ENCODE measurements at regions not wholly inside any gene's neighbourhood (a gene's known extent, or its start where the extent isn't known, plus 50 kb on each side); places are given as distances from the start of the nearest gene placed in this dataset.
"Not testable (repeated sequence)": the region's sequence is repeated elsewhere in the genome, so short reads cannot be mapped to it uniquely, and the experiment has no call there.

DNA sequence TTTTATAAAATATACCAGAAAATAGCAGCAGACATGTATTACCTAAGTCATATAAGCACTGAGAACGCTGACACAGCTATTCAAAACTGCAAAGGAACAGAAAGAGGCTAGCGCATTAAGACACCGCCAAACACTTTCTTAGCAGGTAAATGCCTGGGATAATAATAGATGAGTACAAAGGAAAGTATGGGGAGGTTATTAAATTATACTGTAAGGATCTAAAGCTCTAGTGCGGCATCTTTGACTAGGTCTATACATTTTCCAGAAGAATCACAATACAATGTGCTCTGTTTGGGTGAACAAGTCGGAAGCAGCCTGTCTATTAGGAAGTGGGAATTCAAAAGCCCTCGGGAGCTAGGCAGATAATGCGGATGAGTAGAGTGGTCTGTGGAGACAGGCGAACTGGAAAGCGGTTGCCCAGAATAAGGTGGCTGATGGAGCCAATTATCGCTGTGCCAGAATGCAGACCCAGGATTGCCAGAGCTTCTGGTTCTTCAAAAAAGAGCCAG is 443.6 kb upstream of the TENM3 start:
- H3K27ac ChIP-seq (ENCODE audit: insufficient read depth, low read length, poor library complexity, severe bottlenecking): no peak overlapping the region
- ATAC-seq (ENCODE audit: low read depth in 2 of 2): no peak
- no peak overlapping the region for H3K4me3 ChIP-seq (ENCODE audit: low read depth, low read length)
- peaks cover 2 to 22% (median 4%) of the 10 kb centered on the region in 7 donors for H3K9me3 Mint-ChIP-seq
- H3K36me3 Mint-ChIP-seq: no peaks in the 10 kb centered on the region
- no peak overlapping the region for H3K27ac Mint-ChIP-seq
- H3K4me1 ChIP-seq (ENCODE audit: control insufficient read depth, insufficient read depth, low read length, poor library complexity, severe bottlenecking): no peaks in the 10 kb centered on the region
- no peak overlapping the region for H3K4me3 Mint-ChIP-seq
- no peaks in the 10 kb centered on the region for H3K27me3 ChIP-seq (ENCODE audit: control insufficient read depth, insufficient read depth, low read length)
- no peak for DNase-seq
- H3K4me1 Mint-ChIP-seq: no peaks in the 10 kb centered on the region
- no peaks in the 10 kb centered on the region for H3K27me3 Mint-ChIP-seq
- H3K36me3 ChIP-seq (ENCODE audit: control insufficient read depth, insufficient read depth, low read length): no peaks in the 10 kb centered on the region
- peaks cover 0 to 6% of the 10 kb centered on the region in 2 experiments for H3K9me3 ChIP-seq (ENCODE audit: control insufficient read depth in 2 of 2, low read length in 2 of 2)

- Mint-ChIP-seq H3K36me3 (no peaks in the 10 kb centered on the region), H3K9me3 (peaks cover 2 to 15% (median 5%) of the 10 kb centered on the region in 7 donors), H3K27ac (no peak overlapping the region), H3K4me3 (no peak overlapping the region), H3K4me1 (no peaks in the 10 kb centered on the region), H3K27me3 (no peaks in the 10 kb centered on the region)
- DNase-seq: no peak
- no peaks in the 10 kb centered on the region for H3K4me1 ChIP-seq (ENCODE audit: control insufficient read depth, insufficient read depth, low read length, poor library complexity, severe bottlenecking)
- H3K4me3 ChIP-seq (ENCODE audit: low read depth, low read length): no peak overlapping the region
- no peaks in the 10 kb centered on the region for H3K36me3 ChIP-seq (ENCODE audit: control insufficient read depth, insufficient read depth, low read length)
- no peak for ATAC-seq (ENCODE audit: low read depth in 2 of 2)
- no peaks in the 10 kb centered on the region for H3K9me3 ChIP-seq (ENCODE audit: control insufficient read depth in 2 of 2, low read length in 2 of 2)
- H3K27me3 ChIP-seq (ENCODE audit: control insufficient read depth, insufficient read depth, low read length): no peaks in the 10 kb centered on the region
- no peak overlapping the region for H3K27ac ChIP-seq (ENCODE audit: insufficient read depth, low read length, poor library complexity, severe bottlenecking)
These were observed 441.0 kb upstream of the TENM3 start for GRCh38 chr4:181802207-181802606.

DNA sequence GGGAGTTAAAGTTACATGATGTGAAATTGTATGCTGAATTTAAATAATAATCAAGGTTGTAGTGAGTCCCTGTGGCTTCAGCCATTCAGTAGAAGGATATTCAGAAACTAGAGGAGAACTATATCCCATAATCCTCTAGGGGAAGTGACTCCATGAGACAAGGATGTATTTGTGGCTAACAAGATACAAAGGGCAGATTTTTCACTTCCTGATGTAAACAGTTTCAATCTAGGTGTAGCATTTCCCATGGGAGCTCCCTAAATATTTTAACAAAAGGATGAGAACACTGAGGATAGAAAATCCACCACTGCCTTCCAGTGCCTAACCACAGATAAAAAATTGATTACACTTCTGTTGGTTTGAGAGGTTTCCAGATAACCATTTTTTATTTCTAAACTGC is 435.4 kb upstream of the TENM3 start:
- no peak overlapping the region for H3K27ac ChIP-seq (ENCODE audit: insufficient read depth, low read length, poor library complexity, severe bottlenecking)
- DNase-seq (no peak), ATAC-seq (ENCODE audit: low read depth in 2 of 2) (no peak)
- Mint-ChIP-seq H3K36me3 (no peaks in the 10 kb centered on the region), H3K9me3 (peaks cover 0 to 28% (median 6%) of the 10 kb centered on the region in 7 donors), H3K4me3 (no peak overlapping the region), H3K27ac (no peak overlapping the region), H3K27me3 (no peaks in the 10 kb centered on the region), H3K4me1 (no peaks in the 10 kb centered on the region)
- no peak overlapping the region for H3K4me3 ChIP-seq (ENCODE audit: low read depth, low read length)
- H3K27me3 ChIP-seq (ENCODE audit: control insufficient read depth, insufficient read depth, low read length): no peaks in the 10 kb centered on the region
- peaks cover 2 to 4% of the 10 kb centered on the region in 2 experiments for H3K9me3 ChIP-seq (ENCODE audit: control insufficient read depth in 2 of 2, low read length in 2 of 2)
- no peaks in the 10 kb centered on the region for H3K4me1 ChIP-seq (ENCODE audit: control insufficient read depth, insufficient read depth, low read length, poor library complexity, severe bottlenecking)
- H3K36me3 ChIP-seq (ENCODE audit: control insufficient read depth, insufficient read depth, low read length): no peaks in the 10 kb centered on the region

DNA sequence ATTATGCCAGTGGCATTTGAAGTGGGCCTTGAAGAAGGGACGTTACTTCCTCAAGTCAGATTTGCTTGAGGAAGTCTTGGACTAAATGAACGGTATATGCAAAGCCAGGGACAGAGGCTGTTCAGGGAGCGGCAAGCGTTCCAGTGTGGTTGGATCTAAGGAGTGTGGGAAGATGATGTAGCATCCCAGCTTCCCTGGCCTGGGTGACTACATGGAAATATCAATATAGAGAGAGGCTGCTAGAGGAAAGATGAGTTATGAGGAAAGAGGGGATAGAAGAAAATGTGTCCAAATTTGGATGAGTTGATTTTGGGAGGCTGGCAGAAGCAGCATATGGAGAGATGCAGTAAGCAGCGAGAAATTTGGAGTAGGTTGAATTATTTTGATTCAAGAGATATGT is 432.5 kb upstream of the TENM3 start:
- no peak overlapping the region for H3K4me3 ChIP-seq (ENCODE audit: low read depth, low read length)
- Mint-ChIP-seq H3K4me3 (no peak overlapping the region), H3K9me3 (peaks cover 0 to 28% (median 8%) of the 10 kb centered on the region in 7 donors), H3K27ac (no peak overlapping the region), H3K36me3 (no peaks in the 10 kb centered on the region), H3K27me3 (no peaks in the 10 kb centered on the region), H3K4me1 (no peaks in the 10 kb centered on the region)
- no peak overlapping the region for H3K27ac ChIP-seq (ENCODE audit: insufficient read depth, low read length, poor library complexity, severe bottlenecking)
- peaks cover 2 to 4% of the 10 kb centered on the region in 2 experiments for H3K9me3 ChIP-seq (ENCODE audit: control insufficient read depth in 2 of 2, low read length in 2 of 2)
- H3K27me3 ChIP-seq (ENCODE audit: control insufficient read depth, insufficient read depth, low read length): no peaks in the 10 kb centered on the region
- no peaks in the 10 kb centered on the region for H3K4me1 ChIP-seq (ENCODE audit: control insufficient read depth, insufficient read depth, low read length, poor library complexity, severe bottlenecking)
- no peaks in the 10 kb centered on the region for H3K36me3 ChIP-seq (ENCODE audit: control insufficient read depth, insufficient read depth, low read length)
- DNase-seq (no peak), ATAC-seq (ENCODE audit: low read depth in 2 of 2) (no peak)

- H3K27ac ChIP-seq (ENCODE audit: insufficient read depth, low read length, poor library complexity, severe bottlenecking); H3K4me3 ChIP-seq (ENCODE audit: low read depth, low read length); DNase-seq; H3K4me1 ChIP-seq (ENCODE audit: control insufficient read depth, insufficient read depth, low read length, poor library complexity, severe bottlenecking); H3K36me3 Mint-ChIP-seq; ATAC-seq (ENCODE audit: low read depth in 2 of 2); H3K4me1 Mint-ChIP-seq; H3K27ac Mint-ChIP-seq; H3K27me3 Mint-ChIP-seq; H3K36me3 ChIP-seq (ENCODE audit: control insufficient read depth, insufficient read depth, low read length); H3K4me3 Mint-ChIP-seq; H3K9me3 ChIP-seq (ENCODE audit: control insufficient read depth in 2 of 2, low read length in 2 of 2); H3K27me3 ChIP-seq (ENCODE audit: control insufficient read depth, insufficient read depth, low read length): not testable (repeated sequence)
- H3K9me3 Mint-ChIP-seq: peaks cover 0 to 30% (median 7%) of the 10 kb centered on the region in 7 donors
These were observed 431.7 kb upstream of the TENM3 start for GRCh38 chr4:181811550-181811949.

DNA sequence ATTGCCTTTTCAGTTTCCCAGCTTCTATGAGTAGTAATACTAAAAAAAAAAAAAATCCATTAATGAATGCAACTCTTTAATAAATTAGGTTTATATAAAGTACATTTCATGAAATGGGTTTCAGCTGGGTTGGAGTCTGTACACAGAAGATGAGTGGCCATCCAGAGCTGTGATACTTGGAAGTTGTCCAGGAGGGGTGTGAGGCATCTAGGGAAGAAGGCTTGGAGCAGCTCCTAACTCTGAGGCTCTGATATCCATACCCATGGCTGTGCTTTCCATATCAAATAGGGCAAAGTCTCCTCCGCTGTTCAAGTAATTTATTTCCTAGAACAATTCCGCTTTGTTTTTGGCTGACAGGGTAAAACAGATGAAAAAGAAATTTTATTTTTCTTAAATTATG is 423.3 kb upstream of the TENM3 start:
- Histone ChIP-seq H3K27ac (ENCODE audit: insufficient read depth, low read length, poor library complexity, severe bottlenecking) (no peak overlapping the region), H3K4me1 (ENCODE audit: control insufficient read depth, insufficient read depth, low read length, poor library complexity, severe bottlenecking) (no peaks in the 10 kb centered on the region), H3K27me3 (ENCODE audit: control insufficient read depth, insufficient read depth, low read length) (no peaks in the 10 kb centered on the region), H3K9me3 (ENCODE audit: control insufficient read depth in 2 of 2, low read length in 2 of 2) (no peaks in the 10 kb centered on the region), H3K4me3 (ENCODE audit: low read depth, low read length) (no peak overlapping the region), H3K36me3 (ENCODE audit: control insufficient read depth, insufficient read depth, low read length) (no peaks in the 10 kb centered on the region)
- no peak for DNase-seq
- H3K27me3 Mint-ChIP-seq: no peaks in the 10 kb centered on the region
- ATAC-seq (ENCODE audit: low read depth in 2 of 2): no peak
- H3K36me3 Mint-ChIP-seq: no peaks in the 10 kb centered on the region
- no peak overlapping the region for H3K4me3 Mint-ChIP-seq
- no peaks in the 10 kb centered on the region for H3K4me1 Mint-ChIP-seq
- H3K9me3 Mint-ChIP-seq: peaks cover 0 to 10% (median 2%) of the 10 kb centered on the region in 7 donors
- no peak overlapping the region for H3K27ac Mint-ChIP-seq

DNA sequence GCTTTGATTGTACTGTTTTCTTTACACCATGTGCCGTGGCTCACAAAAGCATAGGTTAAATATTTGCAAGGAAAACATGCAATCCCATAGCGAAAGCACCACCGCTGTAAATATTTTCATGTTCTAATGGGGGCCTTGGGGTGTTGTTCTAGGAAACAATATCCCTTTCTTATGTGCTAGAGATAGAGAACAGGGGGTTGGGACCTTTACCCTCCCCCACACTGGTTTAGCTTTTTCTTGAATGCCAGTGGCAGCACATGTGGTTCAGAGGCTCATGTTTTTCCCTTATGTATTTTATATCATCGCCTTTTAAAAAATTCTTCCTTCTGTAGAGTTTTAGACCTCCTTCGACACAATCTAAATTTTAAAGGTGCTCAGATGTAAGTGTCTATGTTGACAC is 422.6 kb upstream of the TENM3 start:
- Mint-ChIP-seq H3K4me1 (no peaks in the 10 kb centered on the region), H3K9me3 (peaks cover 0 to 10% (median 2%) of the 10 kb centered on the region in 7 donors), H3K27me3 (no peaks in the 10 kb centered on the region), H3K27ac (no peak overlapping the region), H3K36me3 (no peaks in the 10 kb centered on the region), H3K4me3 (no peak overlapping the region)
- ATAC-seq (ENCODE audit: low read depth in 2 of 2): no peak
- Histone ChIP-seq H3K27ac (ENCODE audit: insufficient read depth, low read length, poor library complexity, severe bottlenecking) (no peak overlapping the region), H3K4me3 (ENCODE audit: low read depth, low read length) (no peak overlapping the region), H3K9me3 (ENCODE audit: control insufficient read depth in 2 of 2, low read length in 2 of 2) (no peaks in the 10 kb centered on the region), H3K36me3 (ENCODE audit: control insufficient read depth, insufficient read depth, low read length) (no peaks in the 10 kb centered on the region), H3K4me1 (ENCODE audit: control insufficient read depth, insufficient read depth, low read length, poor library complexity, severe bottlenecking) (no peaks in the 10 kb centered on the region), H3K27me3 (ENCODE audit: control insufficient read depth, insufficient read depth, low read length) (no peaks in the 10 kb centered on the region)
- no peak for DNase-seq

- no peaks in the 10 kb centered on the region for H3K4me1 Mint-ChIP-seq
- ATAC-seq (ENCODE audit: low read depth in 2 of 2): no peak
- H3K4me3 ChIP-seq (ENCODE audit: low read depth, low read length): no peak overlapping the region
These were observed 421.9 kb upstream of the TENM3 start for GRCh38 chr4:181821039-181822004.

More at GRCh38 chr4:181821039-181822004, 421.9 kb upstream of the TENM3 start:
- Histone ChIP-seq H3K4me1 (ENCODE audit: control insufficient read depth, insufficient read depth, low read length, poor library complexity, severe bottlenecking) (no peaks in the 10 kb centered on the region), H3K27me3 (ENCODE audit: control insufficient read depth, insufficient read depth, low read length) (no peaks in the 10 kb centered on the region), H3K27ac (ENCODE audit: insufficient read depth, low read length, poor library complexity, severe bottlenecking) (no peak overlapping the region), H3K36me3 (ENCODE audit: control insufficient read depth, insufficient read depth, low read length) (no peaks in the 10 kb centered on the region), H3K9me3 (ENCODE audit: control insufficient read depth in 2 of 2, low read length in 2 of 2) (no peaks in the 10 kb centered on the region)
- peaks cover 0 to 9% (median 2%) of the 10 kb centered on the region in 7 donors for H3K9me3 Mint-ChIP-seq
- no peaks in the 10 kb centered on the region for H3K27me3 Mint-ChIP-seq
- H3K36me3 Mint-ChIP-seq: no peaks in the 10 kb centered on the region
- no peak overlapping the region for H3K27ac Mint-ChIP-seq
- DNase-seq: no peak
- no peak overlapping the region for H3K4me3 Mint-ChIP-seq
